WI38 (cell line): ENCODE measurements at regions not wholly inside any gene's neighbourhood (a gene's known extent, or its start where the extent isn't known, plus 50 kb on each side); places are given as distances from the start of the nearest gene placed in this dataset.

Source experiments
- H3K4me3 ChIP-seq: 2 replicates; pipeline ENCODE4 v1.5.1; 2011; ENCODE audit warnings: low read depth, mild to moderate bottlenecking, control low read depth, low read length
- CTCF ChIP-seq: IDR thresholded peaks from 2 replicates; pipeline ENCODE4 v1.5.1; 2012; ENCODE audit warnings: low read depth, mild to moderate bottlenecking, control low read depth, low read length

GRCh38 chr1:53400761-53401674, 58.2 kb upstream of the DMRTB1 start:
- H3K4me3 ChIP-seq = no peak overlapping the region
- TF ChIP-seq CTCF = no peak

GRCh38 chr1:53401813-53402745, 57.1 kb upstream of the DMRTB1 start:
- H3K4me3 ChIP-seq = no peak overlapping the region
- TF ChIP-seq CTCF = no peak

- no peak overlapping the region for H3K4me3 ChIP-seq
- TF ChIP-seq CTCF = no peak
Measured at GRCh38 chr1:53402891-53403655, 56.1 kb upstream of the DMRTB1 start.

GRCh38 chr1:53405737-53406136, 53.5 kb upstream of the DMRTB1 start:
- no peak overlapping the region for H3K4me3 ChIP-seq
- no peak for TF ChIP-seq CTCF

- H3K4me3 ChIP-seq = no peak overlapping the region
- no peak for TF ChIP-seq CTCF
Measured at GRCh38 chr1:53406551-53407235, 52.5 kb upstream of the DMRTB1 start.

GRCh38 chr1:53408013-53408754, 51.0 kb upstream of the DMRTB1 start:
- TF ChIP-seq CTCF = no peak
- H3K4me3 ChIP-seq = no peak overlapping the region
